Testis (tissue), 2 donors: ENCODE measurements at regions not wholly inside any gene's neighbourhood (a gene's known extent, or its start where the extent isn't known, plus 50 kb on each side); places are given as distances from the start of the nearest gene placed in this dataset.
"Not testable (repeated sequence)": the region's sequence is repeated elsewhere in the genome, so short reads cannot be mapped to it uniquely, and the experiment has no call there.

ENCODE experiments used
- POLR2A ChIP-seq: fragments of 450-650 bp; IDR thresholded peaks from one replicate; pipeline ENCODE4 v1.6.1; 2017; ENCODE audit warnings: antibody characterized with exemption, mild to moderate bottlenecking, moderate library complexity
- TF ChIP-seq, protein P1 (sequence below), 3 experiments: fragments of 450-650 bp in 2 of 3; fragments of 200-600 bp in 1 of 3; sonication (generic) in 1 of 3; IDR thresholded peaks; one replicate each; pipeline ENCODE4 v1.5.1; 2016 to 2019; ENCODE audit warnings: antibody characterized with exemption in 3 of 3, mild to moderate bottlenecking in 2 of 3, moderate library complexity in 1 of 3

DNA sequence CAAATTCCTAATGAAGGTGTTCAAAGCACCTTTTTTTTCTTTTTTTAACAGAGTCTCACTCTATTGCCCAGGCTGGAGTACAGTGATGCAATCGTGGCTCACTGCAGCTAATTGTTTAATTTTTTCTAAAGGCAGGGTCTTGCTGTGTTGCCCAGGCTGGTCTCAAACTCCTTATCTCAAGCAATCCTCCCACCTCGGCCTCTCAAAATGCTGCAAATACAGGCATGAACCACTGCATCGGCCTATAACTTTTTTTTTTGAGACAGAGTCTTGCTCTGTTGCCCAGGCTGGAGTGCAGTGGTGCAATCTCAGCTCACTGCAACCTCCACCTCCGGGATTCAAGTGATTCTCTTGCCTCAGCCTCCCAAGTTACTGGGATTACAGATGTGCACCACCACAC is 113.9 kb upstream of the CXADR start:
- TF ChIP-seq, protein P1, sequence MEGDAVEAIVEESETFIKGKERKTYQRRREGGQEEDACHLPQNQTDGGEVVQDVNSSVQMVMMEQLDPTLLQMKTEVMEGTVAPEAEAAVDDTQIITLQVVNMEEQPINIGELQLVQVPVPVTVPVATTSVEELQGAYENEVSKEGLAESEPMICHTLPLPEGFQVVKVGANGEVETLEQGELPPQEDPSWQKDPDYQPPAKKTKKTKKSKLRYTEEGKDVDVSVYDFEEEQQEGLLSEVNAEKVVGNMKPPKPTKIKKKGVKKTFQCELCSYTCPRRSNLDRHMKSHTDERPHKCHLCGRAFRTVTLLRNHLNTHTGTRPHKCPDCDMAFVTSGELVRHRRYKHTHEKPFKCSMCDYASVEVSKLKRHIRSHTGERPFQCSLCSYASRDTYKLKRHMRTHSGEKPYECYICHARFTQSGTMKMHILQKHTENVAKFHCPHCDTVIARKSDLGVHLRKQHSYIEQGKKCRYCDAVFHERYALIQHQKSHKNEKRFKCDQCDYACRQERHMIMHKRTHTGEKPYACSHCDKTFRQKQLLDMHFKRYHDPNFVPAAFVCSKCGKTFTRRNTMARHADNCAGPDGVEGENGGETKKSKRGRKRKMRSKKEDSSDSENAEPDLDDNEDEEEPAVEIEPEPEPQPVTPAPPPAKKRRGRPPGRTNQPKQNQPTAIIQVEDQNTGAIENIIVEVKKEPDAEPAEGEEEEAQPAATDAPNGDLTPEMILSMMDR (IDR thresholded peaks at IDR 0.05): not testable (repeated sequence)
- not testable (repeated sequence) for TF ChIP-seq POLR2A
